Left lung (tissue), 4 donors: ENCODE measurements at regions not wholly inside any gene's neighbourhood (a gene's known extent, or its start where the extent isn't known, plus 50 kb on each side); places are given as distances from the start of the nearest gene placed in this dataset.

Experiments
- ATAC-seq: fragments of 200-7000 bp; cut with Tn5 transposase; one replicate; pipeline ENCODE4 v1.9.1; 2020; ENCODE audit warnings: moderate library complexity
- DNase-seq, 4 donors: peaks; one replicate each; pipeline ENCODE4 v3.0.0-alpha.2; 2013 to 2020
- H3K27ac ChIP-seq, 2 donors: fragments of 200-600 bp; sonication (generic) in 1 of 2; one replicate each; pipeline versions ENCODE4 v1.5.0 to v1.8.0; 2020 to 2021
- H3K27me3 ChIP-seq, 2 donors: fragments of 200-600 bp; sonication (generic) in 1 of 2; one replicate each; pipeline versions ENCODE4 v1.5.0 to v1.8.0; 2020 to 2021
- H3K36me3 ChIP-seq, 2 donors: fragments of 200-600 bp; sonication (generic) in 1 of 2; one replicate each; pipeline versions ENCODE4 v1.5.0 to v1.8.0; 2020 to 2021
- H3K4me1 ChIP-seq, 2 donors: fragments of 200-600 bp; one replicate each; pipeline ENCODE4 v1.8.0; 2021
- H3K4me3 ChIP-seq, 2 donors: fragments of 200-600 bp; sonication (generic) in 1 of 2; one replicate each; pipeline versions ENCODE4 v1.5.0 to v1.8.0; 2020 to 2021; ENCODE audit warnings: mild to moderate bottlenecking in 1 of 2
- H3K9me3 ChIP-seq, 2 donors: fragments of 200-600 bp; sonication (generic) in 1 of 2; one replicate each; pipeline versions ENCODE4 v1.5.0 to v1.8.0; 2020 to 2021
- CTCF ChIP-seq, 2 donors: fragments of 200-600 bp; sonication (generic) in 1 of 2; IDR thresholded peaks; one replicate each; pipeline versions ENCODE4 v1.5.0 to v1.8.0; 2021; ENCODE audit warnings: antibody characterized with exemption in 2 of 2
- intact Hi-C, 2 donors: fragments of 100-400 bp; cut with DNase I; formaldehyde crosslinking; loops; one replicate each; pipeline versions ENCODE4 v1.11.2 to v1.14.2; 2022
- donor health status: DM: no; HTN: yes; CAD: no.
- donor health status: DM: no; HTN: no; CAD: no.

- TF ChIP-seq CTCF (IDR thresholded peaks at IDR 0.05) = no peak
- Histone ChIP-seq H3K36me3 (no peaks in the 10 kb centered on the region), H3K4me3 (no peak overlapping the region), H3K27ac (no peak overlapping the region), H3K27me3 (no peaks in the 10 kb centered on the region), H3K9me3 (no peaks in the 10 kb centered on the region), H3K4me1 (no peaks in the 10 kb centered on the region)
- no peak for DNase-seq
- intact Hi-C loops = no loop called here
- no peak for ATAC-seq
These were observed 57.6 kb upstream of the GNG12 start for GRCh38 chr1:67890857-67891256.

- Histone ChIP-seq H3K27ac (no peak overlapping the region), H3K4me1 (no peaks in the 10 kb centered on the region), H3K4me3 (no peak overlapping the region), H3K27me3 (no peaks in the 10 kb centered on the region), H3K9me3 (no peaks in the 10 kb centered on the region), H3K36me3 (no peaks in the 10 kb centered on the region)
- TF ChIP-seq CTCF (IDR thresholded peaks at IDR 0.05) = no peak
- ATAC-seq (peak; percentile 91), DNase-seq (peak in 1 of 4 donors; percentile 43)
- intact Hi-C loops = no loop called here
These were observed 56.8 kb upstream of the GNG12 start for GRCh38 chr1:67889953-67890567.

GRCh38 chr1:67889466-67889865, 56.2 kb upstream of the GNG12 start:
- Histone ChIP-seq H3K36me3 (no peaks in the 10 kb centered on the region), H3K4me3 (no peak overlapping the region), H3K4me1 (no peaks in the 10 kb centered on the region), H3K27ac (no peak overlapping the region), H3K27me3 (no peaks in the 10 kb centered on the region), H3K9me3 (no peaks in the 10 kb centered on the region)
- no peak for TF ChIP-seq CTCF (IDR thresholded peaks at IDR 0.05)
- DNase-seq = no peak
- no peak for ATAC-seq
- intact Hi-C loops = no loop called here

GRCh38 chr1:67888216-67889106, 55.2 kb upstream of the GNG12 start:
- TF ChIP-seq CTCF (IDR thresholded peaks at IDR 0.05) = no peak
- Histone ChIP-seq H3K36me3 (no peaks in the 10 kb centered on the region), H3K27ac (no peak overlapping the region), H3K4me1 (no peaks in the 10 kb centered on the region), H3K27me3 (no peaks in the 10 kb centered on the region), H3K4me3 (no peak overlapping the region), H3K9me3 (no peaks in the 10 kb centered on the region)
- DNase-seq (no peak), ATAC-seq (no peak)
- intact Hi-C loops = no loop called here

- DNase-seq (no peak), ATAC-seq (no peak)
- H3K4me3 ChIP-seq = no peak overlapping the region
- intact Hi-C loops = no loop called here
- H3K36me3 ChIP-seq = no peaks in the 10 kb centered on the region
- H3K4me1 ChIP-seq = no peaks in the 10 kb centered on the region
- no peaks in the 10 kb centered on the region for H3K9me3 ChIP-seq
- no peak for TF ChIP-seq CTCF (IDR thresholded peaks at IDR 0.05)
- H3K27ac ChIP-seq = no peak overlapping the region
- no peaks in the 10 kb centered on the region for H3K27me3 ChIP-seq
These were observed 53.9 kb upstream of the GNG12 start for GRCh38 chr1:67887146-67887545.
